ENCODE measurements at regions not wholly inside any gene's neighbourhood (a gene's known extent, or its start where the extent isn't known, plus 50 kb on each side); places are given as distances from the start of the nearest gene placed in this dataset.

DNA sequence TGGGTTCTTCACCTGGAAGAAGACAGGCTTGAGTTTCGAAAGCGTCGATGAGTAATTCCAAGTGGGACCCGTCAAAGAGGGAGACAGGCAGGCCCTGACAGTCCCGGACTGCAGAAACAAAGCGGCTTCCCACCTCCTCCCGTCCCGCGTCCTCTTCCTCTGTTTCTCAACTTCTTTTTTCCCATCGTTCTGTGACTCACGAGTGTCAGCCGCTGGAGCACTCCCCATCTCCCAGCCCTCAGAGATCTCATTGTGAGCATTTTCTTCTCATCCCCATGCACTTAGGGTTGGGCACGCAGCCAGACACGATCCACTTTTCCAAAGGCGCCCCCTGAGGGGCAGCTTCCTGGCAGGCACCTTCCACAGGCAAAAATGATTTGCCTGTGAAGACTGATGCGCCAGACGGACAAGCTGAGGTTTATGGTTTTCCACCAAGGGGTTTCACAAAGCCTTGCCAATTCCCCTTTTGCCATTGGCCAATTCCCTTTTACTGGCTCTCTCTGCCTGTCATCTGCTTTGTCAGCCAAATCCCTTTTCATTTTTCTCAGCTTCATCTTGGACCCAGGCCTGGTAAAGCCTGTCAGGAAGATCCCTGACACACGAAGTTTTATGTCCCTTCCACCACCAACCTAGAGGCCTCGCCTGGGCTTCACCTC is 86.5 kb upstream of the ANKRD55 start:
- H3K27ac ChIP-seq = no peak overlapping the region
- POLR2A ChIA-PET (ENCODE audit: unreplicated experiment) = no interaction called here

DNA sequence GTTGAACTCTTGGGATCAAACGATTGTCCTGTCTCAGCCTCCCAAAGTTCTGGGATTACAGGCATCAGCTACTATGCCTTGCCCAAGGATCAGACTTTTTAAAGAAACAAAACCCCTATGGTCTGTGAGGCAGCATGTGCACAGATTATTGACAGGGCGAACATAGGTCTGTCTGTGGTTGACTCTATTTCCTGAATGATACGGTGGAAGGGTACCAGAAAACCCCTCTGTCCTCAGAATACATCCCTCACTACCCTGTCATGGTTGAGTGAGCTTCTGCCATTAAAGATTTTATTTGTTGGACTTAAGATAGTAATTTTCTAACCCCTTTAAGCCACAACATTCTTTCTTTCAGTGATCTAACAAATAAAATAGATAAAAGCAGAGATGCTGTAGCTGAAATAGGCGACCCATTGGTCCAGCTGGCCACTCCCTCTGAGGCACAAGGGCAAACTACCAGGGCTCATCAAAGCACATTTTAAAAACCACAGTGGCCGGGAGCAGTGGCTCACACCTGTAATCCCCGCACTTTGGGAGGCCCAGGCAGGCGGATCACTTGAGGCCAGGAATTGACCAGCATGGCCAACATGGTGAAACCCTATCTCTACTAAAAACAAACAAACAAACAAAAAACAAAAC is 84.9 kb upstream of the ANKRD55 start:
- CTCF ChIA-PET = no interaction called here
- no peaks in the 10 kb centered on the region for H3K36me3 ChIP-seq (ENCODE audit: low read depth)
- BruUV-seq (replicated peaks) = no TSS peak

More for the DNA sequence above, 86.5 kb upstream of the ANKRD55 start:
- Histone ChIP-seq H3K4me1 (replicated peaks; ENCODE audit: insufficient read depth) (peaks cover 12% of the 10 kb centered on the region; the same call in 1 of the 2 replicates), H3K9me3 (ENCODE audit: insufficient read depth, low read depth) (no peaks in the 10 kb centered on the region), H3K9me2 (ENCODE audit: insufficient read depth) (no peaks in the 10 kb centered on the region), H3K4me2 (no peak overlapping the region), H2AFZ (no peak overlapping the region), H3K27me3 (ENCODE audit: insufficient read depth, low read depth) (no peaks in the 10 kb centered on the region), H3K36me3 (ENCODE audit: low read depth) (no peaks in the 10 kb centered on the region), H3F3A (ENCODE audit: insufficient read depth, low read depth) (peaks cover 17% of the 10 kb centered on the region; the same call in 1 of the 2 replicates), H3K79me2 (ENCODE audit: low read depth) (no peaks in the 10 kb centered on the region), H4K20me1 (ENCODE audit: insufficient read depth) (no peaks in the 10 kb centered on the region), H3K4me3 (no peak overlapping the region)
- no peak for TF ChIP-seq EZH2 (IDR thresholded peaks at IDR 0.05; ENCODE audit: low read depth)
- TF ChIP-seq, protein P1, sequence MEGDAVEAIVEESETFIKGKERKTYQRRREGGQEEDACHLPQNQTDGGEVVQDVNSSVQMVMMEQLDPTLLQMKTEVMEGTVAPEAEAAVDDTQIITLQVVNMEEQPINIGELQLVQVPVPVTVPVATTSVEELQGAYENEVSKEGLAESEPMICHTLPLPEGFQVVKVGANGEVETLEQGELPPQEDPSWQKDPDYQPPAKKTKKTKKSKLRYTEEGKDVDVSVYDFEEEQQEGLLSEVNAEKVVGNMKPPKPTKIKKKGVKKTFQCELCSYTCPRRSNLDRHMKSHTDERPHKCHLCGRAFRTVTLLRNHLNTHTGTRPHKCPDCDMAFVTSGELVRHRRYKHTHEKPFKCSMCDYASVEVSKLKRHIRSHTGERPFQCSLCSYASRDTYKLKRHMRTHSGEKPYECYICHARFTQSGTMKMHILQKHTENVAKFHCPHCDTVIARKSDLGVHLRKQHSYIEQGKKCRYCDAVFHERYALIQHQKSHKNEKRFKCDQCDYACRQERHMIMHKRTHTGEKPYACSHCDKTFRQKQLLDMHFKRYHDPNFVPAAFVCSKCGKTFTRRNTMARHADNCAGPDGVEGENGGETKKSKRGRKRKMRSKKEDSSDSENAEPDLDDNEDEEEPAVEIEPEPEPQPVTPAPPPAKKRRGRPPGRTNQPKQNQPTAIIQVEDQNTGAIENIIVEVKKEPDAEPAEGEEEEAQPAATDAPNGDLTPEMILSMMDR (conservative IDR thresholded peaks at IDR 0.05) = no peak
- intact Hi-C loops (cut with micrococcal nuclease; ENCODE audit: unreplicated experiment) = no loop called here
- no TSS peak for BruUV-seq (replicated peaks)
- CTCF ChIA-PET = no interaction called here
- DNase-seq = no peak

DNA sequence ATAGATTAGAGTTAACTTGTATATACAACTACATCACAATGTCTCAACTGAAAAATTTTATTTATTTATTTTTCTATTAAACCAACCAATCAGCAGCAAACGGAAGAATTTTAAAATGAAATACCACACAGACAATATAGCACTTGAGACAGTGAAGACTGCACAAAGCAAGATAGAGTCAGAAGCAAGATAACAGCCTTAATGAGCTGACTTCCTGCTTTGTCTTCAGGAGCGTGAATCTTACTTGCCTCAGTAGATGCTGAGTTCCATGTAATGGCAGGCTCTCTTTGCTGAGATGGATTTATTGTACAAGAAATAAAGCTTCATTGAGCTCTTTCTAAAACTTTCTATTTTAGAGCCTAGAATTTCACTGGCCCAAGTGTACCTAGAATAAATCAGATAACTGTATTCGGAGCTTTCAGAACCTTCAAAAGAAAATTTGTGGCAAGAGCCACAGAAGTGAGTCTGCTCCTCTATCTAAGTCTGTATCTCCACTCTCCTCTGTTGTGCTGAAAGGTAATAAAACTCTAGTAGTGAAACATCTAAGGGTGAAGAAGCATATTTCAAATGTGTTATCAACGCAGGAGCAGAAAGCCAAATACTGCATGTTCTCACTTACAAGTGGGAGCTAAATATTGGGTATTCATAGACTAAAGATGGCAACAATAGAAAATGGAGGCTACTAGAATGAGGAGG is 83.3 kb upstream of the ANKRD55 start:
- no peaks in the 10 kb centered on the region for H3K79me2 ChIP-seq (ENCODE audit: low read depth)
- POLR2A ChIA-PET (ENCODE audit: unreplicated experiment) = no interaction called here
- H3K4me1 ChIP-seq (replicated peaks; ENCODE audit: insufficient read depth) = no peaks in the 10 kb centered on the region
- no peaks in the 10 kb centered on the region for H4K20me1 ChIP-seq (ENCODE audit: insufficient read depth)
- no peaks in the 10 kb centered on the region for H3F3A ChIP-seq (ENCODE audit: insufficient read depth, low read depth)
- H3K27me3 ChIP-seq (ENCODE audit: insufficient read depth, low read depth) = no peaks in the 10 kb centered on the region
- no peak for DNase-seq
- no TSS peak for BruUV-seq (replicated peaks)
- H3K4me3 ChIP-seq = no peak overlapping the region
- no peaks in the 10 kb centered on the region for H3K9me3 ChIP-seq (ENCODE audit: insufficient read depth, low read depth)
- CTCF ChIA-PET = no interaction called here
- no peak overlapping the region for H2AFZ ChIP-seq
- H3K9me2 ChIP-seq (ENCODE audit: insufficient read depth) = no peaks in the 10 kb centered on the region
- H3K36me3 ChIP-seq (ENCODE audit: low read depth) = no peaks in the 10 kb centered on the region
- intact Hi-C loops (cut with micrococcal nuclease; ENCODE audit: unreplicated experiment) = no loop called here
- TF ChIP-seq, protein P1 (conservative IDR thresholded peaks at IDR 0.05) = no peak
- no peak overlapping the region for H3K27ac ChIP-seq
- H3K4me2 ChIP-seq = no peak overlapping the region

More for the DNA sequence above, 84.9 kb upstream of the ANKRD55 start:
- POLR2A ChIA-PET (ENCODE audit: unreplicated experiment) = no interaction called here
- Histone ChIP-seq H3K4me1 (replicated peaks; ENCODE audit: insufficient read depth) (peaks cover 2% of the 10 kb centered on the region; the same call in 1 of the 2 replicates), H3K4me3 (no peak overlapping the region), H3K9me2 (ENCODE audit: insufficient read depth) (no peaks in the 10 kb centered on the region), H4K20me1 (ENCODE audit: insufficient read depth) (no peaks in the 10 kb centered on the region), H3K4me2 (no peak overlapping the region), H3F3A (ENCODE audit: insufficient read depth, low read depth) (peaks cover 4% of the 10 kb centered on the region; the same call in 1 of the 2 replicates), H3K9me3 (ENCODE audit: insufficient read depth, low read depth) (no peaks in the 10 kb centered on the region), H3K79me2 (ENCODE audit: low read depth) (no peaks in the 10 kb centered on the region), H2AFZ (no peak overlapping the region), H3K27ac (no peak overlapping the region), H3K27me3 (ENCODE audit: insufficient read depth, low read depth) (no peaks in the 10 kb centered on the region)
- no peak for DNase-seq
- TF ChIP-seq, protein P1 (conservative IDR thresholded peaks at IDR 0.05) = no peak
- no peak for TF ChIP-seq EZH2 (IDR thresholded peaks at IDR 0.05; ENCODE audit: low read depth)
- intact Hi-C loops (cut with micrococcal nuclease; ENCODE audit: unreplicated experiment) = no loop called here

Measured in PC-9 (cell line).